K562 (cell line): ENCODE measurements at regions not wholly inside any gene's neighbourhood (a gene's known extent, or its start where the extent isn't known, plus 50 kb on each side); places are given as distances from the start of the nearest gene placed in this dataset.

Experiments
- ATAC-seq: fragments of 200-7000 bp; cut with Tn5 transposase; 3 replicates; pipeline ENCODE4 v1.9.1; 2020; ENCODE audit warnings: moderate library complexity
- BruUV-seq: library from RNA; stranded (reverse); fragments of 400-500 nt; replicated peaks from 2 replicates; lab custom pipeline; 2021; lab: Mats Ljungman, UMichigan
- CTCF ChIA-PET: fragments of 300-600 bp; formaldehyde crosslinking; extraction: SDS; loops from one replicate; lab custom pipeline; 2021; ENCODE audit warnings: low intra/inter-chr PET ratio; lab: Yijun Ruan, JAX
- POLR2A ChIA-PET: fragments of 300-600, 350-650 bp; sonication (Branson Sonifier 250); formaldehyde crosslinking; extraction: SDS; loops from one replicate; lab custom pipeline; 2021; ENCODE audit warnings: antibody characterized with exemption, inconsistent platforms; lab: Yijun Ruan, JAX
- DNase-seq, 4 experiments: peaks; one replicate each; pipeline versions ENCODE4 v3.0.0 to v3.0.0-alpha.2; 2011 to 2018; ENCODE audit warnings: low spot score in 3 of 4, mixed read lengths in 3 of 4; ENCODE audit errors: extremely low read depth in 1 of 4
- FAIRE-seq: peaks from 2 replicates; lab custom pipeline; 2011; peaks lifted over from hg19 to GRCh38; lab: Jason Lieb, UNC
- H2AFZ ChIP-seq: 2 replicates; pipeline ENCODE4 v1.6.0; 2011; ENCODE audit warnings: low read depth, low read length, control low read depth, inconsistent platforms
- H3K27ac ChIP-seq: fragments of 200-600 bp; 3 replicates; pipeline ENCODE4 v1.8.0; 2011; ENCODE audit warnings: low read depth, mild to moderate bottlenecking, control low read depth, inconsistent platforms, low read length, moderate library complexity, mixed read lengths; ENCODE audit errors: extremely low read depth
- H3K27me3 ChIP-seq, 2 experiments: fragments of 300-600 bp in 1 of 2; 2 replicates in 1 of 2; 3 replicates in 1 of 2; pipeline versions ENCODE4 v1.6.0 to v1.8.0; 2011; ENCODE audit warnings: inconsistent platforms in 2 of 2, low read length in 2 of 2, mild to moderate bottlenecking in 1 of 2, mixed read lengths in 1 of 2, moderate library complexity in 1 of 2; ENCODE audit not compliant: control insufficient read depth in 2 of 2, insufficient read depth in 2 of 2
- H3K36me3 ChIP-seq: fragments of 300-600 bp; 3 replicates; pipeline ENCODE4 v1.8.0; 2011; ENCODE audit warnings: mild to moderate bottlenecking, low read length, inconsistent platforms; ENCODE audit not compliant: control insufficient read depth, insufficient read depth
- H3K4me1 ChIP-seq, 2 experiments: fragments of 200-600 bp in 1 of 2; replicated peaks in 1 of 2; 2 replicates in 1 of 2; 3 replicates in 1 of 2; pipeline versions ENCODE4 v1.5.1 to v1.8.0; 2011; ENCODE audit warnings: inconsistent platforms in 2 of 2, low read length in 2 of 2, mild to moderate bottlenecking in 1 of 2, mixed read lengths in 1 of 2, moderate library complexity in 1 of 2; ENCODE audit not compliant: control insufficient read depth in 2 of 2, insufficient read depth in 2 of 2
- H3K4me2 ChIP-seq: 2 replicates; pipeline ENCODE4 v1.6.1; 2011; ENCODE audit warnings: low read length, control low read depth, inconsistent platforms, mixed read lengths; ENCODE audit not compliant: insufficient read depth
- H3K4me3 ChIP-seq: fragments of 200-600 bp; sonication (generic), shearing (Covaris generic); 2 replicates; pipeline ENCODE4 v1.5.1; 2016; ENCODE audit warnings: control low read depth, inconsistent platforms
- H3K79me2 ChIP-seq: fragments of 200-600 bp; 3 replicates; pipeline ENCODE4 v1.8.0; 2011; ENCODE audit warnings: low read length, inconsistent platforms; ENCODE audit not compliant: control insufficient read depth, insufficient read depth
- H3K9ac ChIP-seq, 2 experiments: 2 replicates each; pipeline versions ENCODE4 v1.6.0 to v1.6.1; 2011; ENCODE audit warnings: low read depth in 2 of 2, low read length in 2 of 2, control low read depth in 1 of 2, inconsistent platforms in 1 of 2, mild to moderate bottlenecking in 1 of 2, mixed read lengths in 1 of 2; ENCODE audit not compliant: insufficient read depth in 1 of 2
- H3K9me1 ChIP-seq: one replicate; pipeline ENCODE4 v1.6.0; 2011; ENCODE audit warnings: inconsistent platforms, mild to moderate bottlenecking, low read length, moderate library complexity; ENCODE audit not compliant: control insufficient read depth, insufficient read depth
- H3K9me3 ChIP-seq: replicated peaks from 2 replicates; pipeline ENCODE4 v1.5.1; 2011; ENCODE audit warnings: low read depth, low read length, inconsistent platforms; ENCODE audit not compliant: control insufficient read depth, insufficient read depth
- H4K20me1 ChIP-seq: replicated peaks from 2 replicates; pipeline ENCODE4 v1.6.1; 2011; ENCODE audit warnings: low read length, inconsistent platforms, mixed read lengths; ENCODE audit not compliant: control insufficient read depth, insufficient read depth
- CSDE1 ChIP-seq, 2 experiments: fragments of 450-650 bp; IDR thresholded peaks; 2 replicates each; pipeline ENCODE4 v1.6.1; 2016; ENCODE audit warnings: mild to moderate bottlenecking in 1 of 2
- HMGN3 ChIP-seq: IDR thresholded peaks from 2 replicates; pipeline ENCODE4 v1.6.1; 2011; ENCODE audit warnings: borderline replicate concordance, low read depth, mild to moderate bottlenecking, mixed read lengths, low read length; ENCODE audit not compliant: insufficient read length; ENCODE audit errors: extremely low read depth
- MED1 ChIP-seq: sonication (generic); formaldehyde crosslinking; IDR thresholded peaks from 2 replicates; pipeline ENCODE4 v1.8.1; 2023; ENCODE audit warnings: missing genetic modification reagents, borderline replicate concordance
- NKRF ChIP-seq: fragments of 450-650 bp; IDR thresholded peaks from 2 replicates; pipeline ENCODE4 v1.6.1; 2016; ENCODE audit warnings: borderline replicate concordance
- SNAPC5 ChIP-seq: fragments of 250-450 bp; sonication (Bioruptor Pico); IDR thresholded peaks from 2 replicates; pipeline ENCODE4 v1.8.0; 2021; ENCODE audit warnings: moderate library complexity, mild to moderate bottlenecking, inconsistent platforms
- TARDBP ChIP-seq: fragments of 450-650 bp; IDR thresholded peaks from 2 replicates; pipeline ENCODE4 v1.6.1; 2016
- USF2 ChIP-seq: sonication (generic); formaldehyde crosslinking; IDR thresholded peaks from 2 replicates; pipeline ENCODE4 v1.5.0; 2020; ENCODE audit warnings: missing genetic modification reagents
- ZKSCAN1 ChIP-seq: fragments of 150-350 bp; IDR thresholded peaks from 2 replicates; pipeline ENCODE4 v1.6.1; 2016; ENCODE audit warnings: low read depth, low read length
- WGBS: fragments of 100-300 bp; shearing (Covaris generic); methylation state at CpG from one replicate; pipeline ENCODE4 v1.1.6; 2016; ENCODE audit warnings: low coverage, mixed read lengths; ENCODE audit not compliant: insufficient coverage; ENCODE audit errors: missing lambda C conversion rate; 5-methylcytosine and 5-hydroxymethylcytosine counted together
- in situ Hi-C: fragments of 300-500 bp; cut with MboI; formaldehyde crosslinking; loops from 4 replicates; pipeline ENCODE4 v1.15.0; 2018; ENCODE audit warnings: inconsistent platforms, mixed read lengths
- intact Hi-C: fragments of 100-400 bp; cut with micrococcal nuclease; formaldehyde crosslinking; loops from 2 replicates; pipeline ENCODE4 v1.14.2; 2022

GRCh38 chr4:66849596-66849995 lies 695.7 kb downstream of the CENPC start:
- in situ Hi-C loops, result no loop called here
- intact Hi-C loops, result no loop called here
- Histone ChIP-seq H3K79me2 (no peaks in the 10 kb centered on the region), H4K20me1 (no peaks in the 10 kb centered on the region), H3K4me3 (no peak overlapping the region), H2AFZ (no peak overlapping the region), H3K9me3 (no peaks in the 10 kb centered on the region; the same call in 1 of the 2 replicates), H3K4me1 (no peaks in the 10 kb centered on the region), H3K36me3 (no peaks in the 10 kb centered on the region), H3K9ac (no peak overlapping the region), H3K27me3 (no peaks in the 10 kb centered on the region), H3K9me1 (no peaks in the 10 kb centered on the region), H3K27ac (no peak overlapping the region), H3K4me2 (no peak overlapping the region)
- no TSS peak for BruUV-seq
- ATAC-seq (no peak), FAIRE-seq (no peak), DNase-seq (no peak)
- CTCF ChIA-PET, result no interaction called here
- POLR2A ChIA-PET, result no interaction called here
- TF ChIP-seq MED1 (no peak), ZKSCAN1 (no peak), NKRF (no peak), USF2 (CRISPR knock-in tag) (no peak), HMGN3 (no peak), TARDBP (no peak), SNAPC5 (CRISPR knock-in tag) (no peak), CSDE1 (IDR thresholded peaks at IDR 0.05) (no peak)
- 0% methylated on average over 1 of the region's 1 CpG for WGBS
